Left lung (tissue), 4 donors: ENCODE measurements at regions not wholly inside any gene's neighbourhood (a gene's known extent, or its start where the extent isn't known, plus 50 kb on each side); places are given as distances from the start of the nearest gene placed in this dataset.

ENCODE experiments used
- ATAC-seq: fragments of 200-7000 bp; cut with Tn5 transposase; one replicate; pipeline ENCODE4 v1.9.1; 2020; ENCODE audit warnings: moderate library complexity
- DNase-seq, 4 donors: peaks; one replicate each; pipeline ENCODE4 v3.0.0-alpha.2; 2013 to 2020
- H3K27ac ChIP-seq, 2 donors: fragments of 200-600 bp; sonication (generic) in 1 of 2; one replicate each; pipeline versions ENCODE4 v1.5.0 to v1.8.0; 2020 to 2021
- H3K27me3 ChIP-seq, 2 donors: fragments of 200-600 bp; sonication (generic) in 1 of 2; one replicate each; pipeline versions ENCODE4 v1.5.0 to v1.8.0; 2020 to 2021
- H3K36me3 ChIP-seq, 2 donors: fragments of 200-600 bp; sonication (generic) in 1 of 2; one replicate each; pipeline versions ENCODE4 v1.5.0 to v1.8.0; 2020 to 2021
- H3K4me1 ChIP-seq, 2 donors: fragments of 200-600 bp; one replicate each; pipeline ENCODE4 v1.8.0; 2021
- H3K4me3 ChIP-seq, 2 donors: fragments of 200-600 bp; sonication (generic) in 1 of 2; one replicate each; pipeline versions ENCODE4 v1.5.0 to v1.8.0; 2020 to 2021; ENCODE audit warnings: mild to moderate bottlenecking in 1 of 2
- H3K9me3 ChIP-seq, 2 donors: fragments of 200-600 bp; sonication (generic) in 1 of 2; one replicate each; pipeline versions ENCODE4 v1.5.0 to v1.8.0; 2020 to 2021
- CTCF ChIP-seq, 2 donors: fragments of 200-600 bp; sonication (generic) in 1 of 2; IDR thresholded peaks; one replicate each; pipeline versions ENCODE4 v1.5.0 to v1.8.0; 2021; ENCODE audit warnings: antibody characterized with exemption in 2 of 2
- intact Hi-C, 2 donors: fragments of 100-400 bp; cut with DNase I; formaldehyde crosslinking; loops; one replicate each; pipeline versions ENCODE4 v1.11.2 to v1.14.2; 2022
- donor health status: DM: no; HTN: yes; CAD: no.
- donor health status: DM: no; HTN: no; CAD: no.

- DNase-seq (no peak), ATAC-seq (no peak)
- H3K9me3 ChIP-seq, result no peaks in the 10 kb centered on the region
- no peak overlapping the region for H3K4me3 ChIP-seq
- intact Hi-C loops, result no loop called here
- H3K27me3 ChIP-seq, result no peaks in the 10 kb centered on the region
- H3K4me1 ChIP-seq, result no peaks in the 10 kb centered on the region
- no peaks in the 10 kb centered on the region for H3K36me3 ChIP-seq
- TF ChIP-seq CTCF (IDR thresholded peaks at IDR 0.05), result no peak
- no peak overlapping the region for H3K27ac ChIP-seq
These were observed 1255.5 kb upstream of the SLC10A2 start for GRCh38 chr13:104321756-104322155.

GRCh38 chr13:104320446-104320845 is 1254.2 kb upstream of the SLC10A2 start:
- Histone ChIP-seq H3K4me3 (no peak overlapping the region), H3K36me3 (no peaks in the 10 kb centered on the region), H3K4me1 (no peaks in the 10 kb centered on the region), H3K27ac (no peak overlapping the region), H3K9me3 (no peaks in the 10 kb centered on the region), H3K27me3 (no peaks in the 10 kb centered on the region)
- intact Hi-C loops, result no loop called here
- TF ChIP-seq CTCF (IDR thresholded peaks at IDR 0.05), result no peak
- DNase-seq (no peak), ATAC-seq (no peak)

- DNase-seq (peak in 2 of 4 donors; percentile 65 to 79), ATAC-seq (peak; percentile 53)
- Histone ChIP-seq H3K4me3 (no peak overlapping the region), H3K4me1 (no peaks in the 10 kb centered on the region), H3K27me3 (no peaks in the 10 kb centered on the region), H3K27ac (no peak overlapping the region), H3K36me3 (no peaks in the 10 kb centered on the region), H3K9me3 (no peaks in the 10 kb centered on the region)
- no peak for TF ChIP-seq CTCF (IDR thresholded peaks at IDR 0.05)
- intact Hi-C loops, result no loop called here
These were observed 1251.9 kb upstream of the SLC10A2 start for GRCh38 chr13:104318121-104318520.

- H3K36me3 ChIP-seq, result no peaks in the 10 kb centered on the region
- no peak overlapping the region for H3K4me3 ChIP-seq
- DNase-seq, result no peak
- ATAC-seq, result peak; percentile 75
- no peaks in the 10 kb centered on the region for H3K27me3 ChIP-seq
- TF ChIP-seq CTCF (IDR thresholded peaks at IDR 0.05), result no peak
- H3K27ac ChIP-seq, result no peak overlapping the region
- no peaks in the 10 kb centered on the region for H3K4me1 ChIP-seq
- no peaks in the 10 kb centered on the region for H3K9me3 ChIP-seq
- intact Hi-C loops, result no loop called here
These were observed 1249.4 kb upstream of the SLC10A2 start for GRCh38 chr13:104315606-104316005.

GRCh38 chr13:104314926-104315535 is 1248.8 kb upstream of the SLC10A2 start:
- no peak overlapping the region for H3K4me3 ChIP-seq
- H3K4me1 ChIP-seq, result no peaks in the 10 kb centered on the region
- H3K36me3 ChIP-seq, result no peaks in the 10 kb centered on the region
- DNase-seq, result no peak
- H3K9me3 ChIP-seq, result no peaks in the 10 kb centered on the region
- intact Hi-C loops, result no loop called here
- no peaks in the 10 kb centered on the region for H3K27me3 ChIP-seq
- TF ChIP-seq CTCF (IDR thresholded peaks at IDR 0.05), result no peak
- ATAC-seq, result no peak
- H3K27ac ChIP-seq, result no peak overlapping the region
